ENCODE measurements at regions not wholly inside any gene's neighbourhood (a gene's known extent, or its start where the extent isn't known, plus 50 kb on each side); places are given as distances from the start of the nearest gene placed in this dataset.

GRCh38 chr2:184157141-184157540 is 441.2 kb upstream of the ZNF804A start:
- TF ChIP-seq CTCF (optimal IDR thresholded peaks at IDR 0.05 in 1 of 3, IDR thresholded peaks at IDR 0.05 in 1 of 3, conservative IDR thresholded peaks at IDR 0.05 in 1 of 3; ENCODE audit: extremely low read depth in 1 of 3, insufficient read depth in 2 of 3, low read length in 3 of 3): no peak
- no peak for TF ChIP-seq EZH2 (IDR thresholded peaks at IDR 0.05; ENCODE audit: low read length)

Data from keratinocyte (primary cell).